ENCODE measurements at regions not wholly inside any gene's neighbourhood (a gene's known extent, or its start where the extent isn't known, plus 50 kb on each side); places are given as distances from the start of the nearest gene placed in this dataset.

DNA sequence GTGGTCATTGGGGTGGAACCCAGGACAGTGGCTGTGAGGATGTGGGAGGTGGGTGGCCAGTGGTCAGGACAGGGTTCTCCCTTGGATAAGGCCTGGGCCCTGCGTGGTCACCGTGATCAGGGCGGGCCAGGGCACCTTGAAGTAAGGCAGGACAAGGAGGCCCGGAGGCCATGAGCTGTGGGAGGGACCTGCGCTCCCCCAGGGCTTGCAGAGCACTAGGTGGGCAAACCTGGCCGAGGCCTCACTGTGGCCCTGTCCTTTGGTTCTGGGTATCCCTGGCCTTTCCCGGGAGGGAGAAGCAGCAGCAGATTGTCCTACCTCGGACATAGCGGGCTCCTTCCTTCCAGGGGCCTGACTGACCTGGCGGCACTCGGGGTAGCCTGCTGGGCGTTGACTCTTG, 144.8 kb upstream of the RET start:
- no peak overlapping the region for H4K91ac ChIP-seq (ENCODE audit: insufficient read length, low read depth, low read length)
- H3K9ac ChIP-seq (ENCODE audit: extremely low read depth, insufficient read length, low read length) = no peak overlapping the region
- no peak overlapping the region for H3K18ac ChIP-seq (ENCODE audit: insufficient read length, low read depth, low read length)
- Mint-ChIP-seq H3K27ac (no peak overlapping the region), H3K27me3 (ENCODE audit: low read depth) (peaks cover 64% of the 10 kb centered on the region), H3K36me3 (ENCODE audit: insufficient read depth in 1 of 3, low read depth in 3 of 3) (no peaks in the 10 kb centered on the region; a peak in 1 of 7 replicates), H3K4me3 (peak overlapping the region in 1 of 2 experiments; percentile 61; a peak in 1 of 5 replicates), H3K9me3 (peaks cover 2% of the 10 kb centered on the region in 2 experiments; a peak in 3 of 5 replicates), H3K4me1 (peaks cover 24 to 30% of the 10 kb centered on the region in 2 experiments)
- no peak overlapping the region for H3K27ac ChIP-seq (ENCODE audit: insufficient read length, low read depth, low read length)
- H2BK20ac ChIP-seq (ENCODE audit: low read depth, low read length, poor library complexity, severe bottlenecking) = no peak overlapping the region
- no peak overlapping the region for H3K56ac ChIP-seq (ENCODE audit: insufficient read length, low read depth, low read length)
- no peak overlapping the region for H2BK5ac ChIP-seq (ENCODE audit: insufficient read length, low read length)
- no peak overlapping the region for H3T11ph ChIP-seq (ENCODE audit: low read length)
- H4K20me1 ChIP-seq (ENCODE audit: control insufficient read depth, insufficient read depth, insufficient read length) = no peaks in the 10 kb centered on the region
- H2BK12ac ChIP-seq (ENCODE audit: insufficient read length, low read depth, low read length) = no peak overlapping the region
- H2AK5ac ChIP-seq (ENCODE audit: insufficient read length, low read length) = no peak overlapping the region
- no peaks in the 10 kb centered on the region for H3K4me1 ChIP-seq (ENCODE audit: insufficient read depth, low read length)
- H3K79me1 ChIP-seq (ENCODE audit: insufficient read depth, low read depth, low read length, poor library complexity, severe bottlenecking) = no peaks in the 10 kb centered on the region
- no peak overlapping the region for H3K4me2 ChIP-seq (ENCODE audit: insufficient read depth, insufficient read length, low read length)
- DNase-seq = no peak
- H2AFZ ChIP-seq (ENCODE audit: low read length) = no peak overlapping the region
- no peak overlapping the region for H4K5ac ChIP-seq (ENCODE audit: insufficient read length, low read depth, low read length)
- H3K23ac ChIP-seq (ENCODE audit: insufficient read length, low read depth, low read length) = no peak overlapping the region
- H3K14ac ChIP-seq (ENCODE audit: insufficient read depth, low read length) = no peak overlapping the region
- H3K9me3 ChIP-seq (ENCODE audit: control insufficient read depth, low read depth, low read length) = no peaks in the 10 kb centered on the region
- H3K4ac ChIP-seq (ENCODE audit: low read depth, low read length) = no peak overlapping the region
- TF ChIP-seq, protein P1, sequence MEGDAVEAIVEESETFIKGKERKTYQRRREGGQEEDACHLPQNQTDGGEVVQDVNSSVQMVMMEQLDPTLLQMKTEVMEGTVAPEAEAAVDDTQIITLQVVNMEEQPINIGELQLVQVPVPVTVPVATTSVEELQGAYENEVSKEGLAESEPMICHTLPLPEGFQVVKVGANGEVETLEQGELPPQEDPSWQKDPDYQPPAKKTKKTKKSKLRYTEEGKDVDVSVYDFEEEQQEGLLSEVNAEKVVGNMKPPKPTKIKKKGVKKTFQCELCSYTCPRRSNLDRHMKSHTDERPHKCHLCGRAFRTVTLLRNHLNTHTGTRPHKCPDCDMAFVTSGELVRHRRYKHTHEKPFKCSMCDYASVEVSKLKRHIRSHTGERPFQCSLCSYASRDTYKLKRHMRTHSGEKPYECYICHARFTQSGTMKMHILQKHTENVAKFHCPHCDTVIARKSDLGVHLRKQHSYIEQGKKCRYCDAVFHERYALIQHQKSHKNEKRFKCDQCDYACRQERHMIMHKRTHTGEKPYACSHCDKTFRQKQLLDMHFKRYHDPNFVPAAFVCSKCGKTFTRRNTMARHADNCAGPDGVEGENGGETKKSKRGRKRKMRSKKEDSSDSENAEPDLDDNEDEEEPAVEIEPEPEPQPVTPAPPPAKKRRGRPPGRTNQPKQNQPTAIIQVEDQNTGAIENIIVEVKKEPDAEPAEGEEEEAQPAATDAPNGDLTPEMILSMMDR (conservative IDR thresholded peaks at IDR 0.05) = no peak
- H3K79me2 ChIP-seq (ENCODE audit: insufficient read depth, low read length) = no peaks in the 10 kb centered on the region
- no peak overlapping the region for H2BK15ac ChIP-seq (ENCODE audit: low read depth, low read length)
- WGBS (ENCODE audit: extremely low coverage, insufficient read length, low lambda C conversion rate) = no CpG with 5 or more reads among the region's 12 CpGs
- H2BK120ac ChIP-seq (ENCODE audit: low read depth, low read length, poor library complexity, severe bottlenecking) = no peak overlapping the region
- H4K8ac ChIP-seq (replicated peaks; ENCODE audit: insufficient read length, low read depth, low read length) = no peak overlapping the region
- H3K27me3 ChIP-seq (ENCODE audit: insufficient read depth, low read length) = no peaks in the 10 kb centered on the region; the same call in 1 of the 2 replicates
- H3K23me2 ChIP-seq (ENCODE audit: insufficient read length, low read depth, low read length, poor library complexity, severe bottlenecking) = peaks cover 11% of the 10 kb centered on the region

Data from H9 (cell line).